ENCODE measurements at regions not wholly inside any gene's neighbourhood (a gene's known extent, or its start where the extent isn't known, plus 50 kb on each side); places are given as distances from the start of the nearest gene placed in this dataset.

GRCh38 chr2:16212321-16212720, 272.0 kb downstream of the MYCN start:
- Mint-ChIP-seq H3K36me3 (ENCODE audit: low read depth, unreplicated experiment) (no peaks in the 10 kb centered on the region), H3K4me1 (ENCODE audit: unreplicated experiment) (no peaks in the 10 kb centered on the region), H3K27ac (ENCODE audit: unreplicated experiment) (no peak overlapping the region), H3K27me3 (ENCODE audit: unreplicated experiment) (no peaks in the 10 kb centered on the region), H3K4me3 (ENCODE audit: unreplicated experiment) (no peak overlapping the region), H3K9me3 (ENCODE audit: unreplicated experiment) (no peaks in the 10 kb centered on the region)
- TF ChIP-seq, protein P1, sequence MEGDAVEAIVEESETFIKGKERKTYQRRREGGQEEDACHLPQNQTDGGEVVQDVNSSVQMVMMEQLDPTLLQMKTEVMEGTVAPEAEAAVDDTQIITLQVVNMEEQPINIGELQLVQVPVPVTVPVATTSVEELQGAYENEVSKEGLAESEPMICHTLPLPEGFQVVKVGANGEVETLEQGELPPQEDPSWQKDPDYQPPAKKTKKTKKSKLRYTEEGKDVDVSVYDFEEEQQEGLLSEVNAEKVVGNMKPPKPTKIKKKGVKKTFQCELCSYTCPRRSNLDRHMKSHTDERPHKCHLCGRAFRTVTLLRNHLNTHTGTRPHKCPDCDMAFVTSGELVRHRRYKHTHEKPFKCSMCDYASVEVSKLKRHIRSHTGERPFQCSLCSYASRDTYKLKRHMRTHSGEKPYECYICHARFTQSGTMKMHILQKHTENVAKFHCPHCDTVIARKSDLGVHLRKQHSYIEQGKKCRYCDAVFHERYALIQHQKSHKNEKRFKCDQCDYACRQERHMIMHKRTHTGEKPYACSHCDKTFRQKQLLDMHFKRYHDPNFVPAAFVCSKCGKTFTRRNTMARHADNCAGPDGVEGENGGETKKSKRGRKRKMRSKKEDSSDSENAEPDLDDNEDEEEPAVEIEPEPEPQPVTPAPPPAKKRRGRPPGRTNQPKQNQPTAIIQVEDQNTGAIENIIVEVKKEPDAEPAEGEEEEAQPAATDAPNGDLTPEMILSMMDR (IDR thresholded peaks at IDR 0.05; ENCODE audit: unreplicated experiment): no peak
- DNase-seq (ENCODE audit: low spot score): no peak

DNA sequence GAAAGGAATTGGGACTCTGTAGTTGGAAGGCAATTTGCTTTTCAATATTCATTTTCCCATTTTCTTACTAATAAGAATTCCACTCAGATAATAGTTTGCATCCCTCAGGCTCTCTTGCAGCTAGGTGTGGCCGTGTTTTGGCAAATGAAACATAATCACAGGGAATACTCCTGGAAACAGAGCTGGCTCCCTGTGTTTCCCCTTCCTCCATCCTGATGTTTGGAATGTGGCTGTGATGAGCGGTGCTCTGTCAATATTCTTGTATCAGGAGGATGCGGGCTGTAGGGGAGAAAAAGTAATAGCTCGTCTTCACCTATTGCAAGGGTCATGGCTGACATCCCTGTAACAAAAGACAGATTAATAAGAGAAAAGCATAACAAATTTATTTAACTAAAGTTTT, 271.0 kb downstream of the MYCN start:
- no peak for DNase-seq (ENCODE audit: low spot score)
- H3K4me3 Mint-ChIP-seq (ENCODE audit: unreplicated experiment): no peak overlapping the region
- TF ChIP-seq, protein P1 (IDR thresholded peaks at IDR 0.05; ENCODE audit: unreplicated experiment): no peak
- H3K27me3 Mint-ChIP-seq (ENCODE audit: unreplicated experiment): no peaks in the 10 kb centered on the region
- no peaks in the 10 kb centered on the region for H3K36me3 Mint-ChIP-seq (ENCODE audit: low read depth, unreplicated experiment)
- H3K27ac Mint-ChIP-seq (ENCODE audit: unreplicated experiment): no peak overlapping the region
- no peaks in the 10 kb centered on the region for H3K9me3 Mint-ChIP-seq (ENCODE audit: unreplicated experiment)
- no peaks in the 10 kb centered on the region for H3K4me1 Mint-ChIP-seq (ENCODE audit: unreplicated experiment)

- Mint-ChIP-seq H3K4me1 (ENCODE audit: unreplicated experiment) (no peaks in the 10 kb centered on the region), H3K9me3 (ENCODE audit: unreplicated experiment) (no peaks in the 10 kb centered on the region), H3K4me3 (ENCODE audit: unreplicated experiment) (no peak overlapping the region), H3K36me3 (ENCODE audit: low read depth, unreplicated experiment) (no peaks in the 10 kb centered on the region), H3K27me3 (ENCODE audit: unreplicated experiment) (no peaks in the 10 kb centered on the region), H3K27ac (ENCODE audit: unreplicated experiment) (no peak overlapping the region)
- TF ChIP-seq, protein P1 (IDR thresholded peaks at IDR 0.05; ENCODE audit: unreplicated experiment): no peak
- no peak for DNase-seq (ENCODE audit: low spot score)
Observed at GRCh38 chr2:16210841-16211240, 270.5 kb downstream of the MYCN start.

- DNase-seq (ENCODE audit: low spot score): no peak
- TF ChIP-seq, protein P1 (IDR thresholded peaks at IDR 0.05; ENCODE audit: unreplicated experiment): no peak
- Mint-ChIP-seq H3K4me1 (ENCODE audit: unreplicated experiment) (no peaks in the 10 kb centered on the region), H3K4me3 (ENCODE audit: unreplicated experiment) (no peak overlapping the region), H3K36me3 (ENCODE audit: low read depth, unreplicated experiment) (no peaks in the 10 kb centered on the region), H3K9me3 (ENCODE audit: unreplicated experiment) (no peaks in the 10 kb centered on the region), H3K27ac (ENCODE audit: unreplicated experiment) (no peak overlapping the region), H3K27me3 (ENCODE audit: unreplicated experiment) (no peaks in the 10 kb centered on the region)
Observed at GRCh38 chr2:16209799-16210198, 269.4 kb downstream of the MYCN start.

DNA sequence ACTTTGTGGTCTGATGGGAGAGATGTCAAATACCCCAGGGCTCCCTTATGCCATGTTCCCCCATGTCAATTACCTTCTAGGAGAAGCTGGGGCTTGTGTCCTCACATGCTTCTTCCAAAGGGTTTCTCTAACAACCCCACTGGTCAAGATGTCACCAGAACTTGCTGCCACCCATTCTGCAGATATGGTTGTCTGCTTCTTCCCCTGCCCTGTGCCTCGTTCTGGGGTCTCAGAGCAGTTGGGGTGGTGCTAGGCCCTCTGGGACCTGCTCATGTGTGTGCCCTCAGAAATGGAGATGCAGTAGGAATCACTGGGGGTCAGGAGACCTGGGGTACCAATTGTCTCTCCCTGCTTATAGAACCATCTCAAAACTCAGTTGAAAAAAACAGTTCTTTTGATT, 268.6 kb downstream of the MYCN start:
- no peak for DNase-seq (ENCODE audit: low spot score)
- Mint-ChIP-seq H3K36me3 (ENCODE audit: low read depth, unreplicated experiment) (no peaks in the 10 kb centered on the region), H3K9me3 (ENCODE audit: unreplicated experiment) (no peaks in the 10 kb centered on the region), H3K27me3 (ENCODE audit: unreplicated experiment) (no peaks in the 10 kb centered on the region), H3K4me3 (ENCODE audit: unreplicated experiment) (no peak overlapping the region), H3K4me1 (ENCODE audit: unreplicated experiment) (no peaks in the 10 kb centered on the region), H3K27ac (ENCODE audit: unreplicated experiment) (no peak overlapping the region)
- TF ChIP-seq, protein P1 (IDR thresholded peaks at IDR 0.05; ENCODE audit: unreplicated experiment): no peak

Measured in endothelial cell (in vitro differentiated cells).